Activated T-helper 2 cell treated with anti-CD3 and anti-CD28 coated beads, Interferon-gamma antibody, Interleukin-2, Interleukin-4, amounts not matched to agents 10 μg/mL and 5 μg/mL and 100 μg/mL, durations not matched to agents 14 hours and 24 hours and 36 hours (primary cell): ENCODE measurements at regions not wholly inside any gene's neighbourhood (a gene's known extent, or its start where the extent isn't known, plus 50 kb on each side); places are given as distances from the start of the nearest gene placed in this dataset.
"Not testable (repeated sequence)": the region's sequence is repeated elsewhere in the genome, so short reads cannot be mapped to it uniquely, and the experiment has no call there.

Experiments used
- DNase-seq: peaks from one replicate; pipeline ENCODE4 v3.0.0; 2021; ENCODE audit warnings: low spot score
- H3K27ac Mint-ChIP-seq: one replicate; pipeline ENCODE4 v1.8.0; 2021; ENCODE audit warnings: mixed read lengths
- H3K27me3 Mint-ChIP-seq: one replicate; pipeline ENCODE4 v1.8.0; 2021; ENCODE audit warnings: low read depth, mixed read lengths
- H3K36me3 Mint-ChIP-seq: one replicate; pipeline ENCODE4 v1.8.0; 2021; ENCODE audit warnings: low read depth, mixed read lengths
- H3K4me1 Mint-ChIP-seq: one replicate; pipeline ENCODE4 v1.8.0; 2021; ENCODE audit warnings: low read depth, mixed read lengths
- H3K4me3 Mint-ChIP-seq: one replicate; pipeline ENCODE4 v1.8.0; 2021; ENCODE audit warnings: low read depth, mild to moderate bottlenecking, moderate library complexity, mixed read lengths
- H3K9me3 Mint-ChIP-seq: one replicate; pipeline ENCODE4 v1.8.0; 2021; ENCODE audit warnings: mixed read lengths
- intact Hi-C: fragments of 100-400 bp; cut with micrococcal nuclease; formaldehyde crosslinking; loops from one replicate; pipeline ENCODE4 v1.15.1; 2023

DNA sequence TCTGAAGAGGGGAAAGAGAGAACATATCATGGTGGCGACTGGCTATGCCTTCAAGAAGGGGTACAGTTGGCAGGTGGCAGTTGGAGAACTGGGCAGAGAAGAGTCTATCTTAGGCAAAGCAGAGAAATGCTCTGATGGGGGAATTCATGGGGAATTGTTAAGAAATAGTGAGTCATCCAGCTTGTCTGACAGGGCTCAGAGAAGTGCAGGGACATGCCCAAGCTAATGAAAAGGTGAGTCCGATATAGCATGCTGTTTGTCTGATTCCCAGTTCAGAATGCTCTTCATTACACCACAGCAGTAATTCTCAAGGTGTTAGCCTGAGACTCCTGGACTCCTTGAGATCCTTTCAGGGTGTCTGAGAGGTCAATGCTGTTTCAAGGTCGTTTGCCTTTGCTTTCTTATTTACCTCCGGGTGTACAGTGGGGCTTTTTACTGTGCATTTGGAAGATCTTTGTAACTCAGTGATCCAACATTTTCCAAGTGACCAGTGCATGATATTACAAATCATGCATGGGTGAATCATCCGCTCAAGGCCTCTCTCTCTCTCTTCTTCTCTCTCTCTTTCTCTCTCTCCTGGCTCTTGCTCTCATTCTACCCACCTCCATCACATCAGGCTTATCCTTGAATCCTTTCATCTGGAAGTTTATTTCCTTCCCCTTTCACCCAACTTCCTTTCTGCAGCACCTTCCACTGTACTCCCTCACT is 51.5 kb upstream of the PAX8 start:
- DNase-seq, H3K27ac Mint-ChIP-seq, H3K4me1 Mint-ChIP-seq, H3K4me3 Mint-ChIP-seq, intact Hi-C loops, H3K27me3 Mint-ChIP-seq, H3K36me3 Mint-ChIP-seq, H3K9me3 Mint-ChIP-seq: not testable (repeated sequence)

DNA sequence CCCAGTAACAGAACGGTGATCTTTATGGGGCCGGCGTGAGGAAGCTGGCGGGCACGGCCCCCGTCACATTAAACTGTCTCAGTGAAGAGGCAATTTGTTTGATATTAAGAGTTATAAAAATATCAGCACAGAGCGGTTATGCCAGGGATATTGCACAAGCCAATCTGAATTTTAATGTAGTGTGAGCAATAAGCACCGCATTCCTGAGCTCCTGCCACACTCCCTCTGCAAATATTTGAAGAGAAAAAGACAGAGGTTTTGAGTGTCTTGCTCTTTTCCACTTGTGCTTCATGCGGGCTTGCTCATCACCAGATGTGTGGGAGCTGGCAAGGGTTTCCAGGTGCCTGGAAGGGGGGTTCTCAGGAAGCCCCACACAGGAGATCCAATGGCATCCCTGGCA is 50.3 kb upstream of the PAX8 start:
- H3K27ac Mint-ChIP-seq, H3K9me3 Mint-ChIP-seq, H3K36me3 Mint-ChIP-seq, intact Hi-C loops, DNase-seq, H3K4me3 Mint-ChIP-seq, H3K27me3 Mint-ChIP-seq: not testable (repeated sequence)
- H3K4me1 Mint-ChIP-seq: peaks cover 17% of the 10 kb centered on the region

DNA sequence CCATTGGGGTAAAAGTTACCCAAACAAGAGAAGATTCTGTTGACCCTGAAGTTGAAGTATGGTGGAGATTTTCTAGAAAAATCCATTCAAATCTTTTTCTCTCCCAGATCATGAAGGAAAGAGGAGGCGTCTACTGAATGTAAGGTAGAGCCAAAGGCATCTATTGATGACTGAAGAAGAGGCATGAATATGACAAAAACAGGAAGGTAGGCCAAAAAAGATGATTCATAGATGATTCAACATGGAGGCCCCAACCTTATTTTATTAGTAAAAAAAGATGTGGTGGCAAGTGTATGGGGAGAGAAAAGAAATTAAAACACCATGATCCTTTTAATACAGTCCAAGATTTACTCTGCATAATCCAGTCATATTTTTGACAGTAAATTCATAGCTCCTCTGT is 49.9 kb upstream of the PAX8 start:
- H3K27me3 Mint-ChIP-seq, H3K4me3 Mint-ChIP-seq, intact Hi-C loops: not testable (repeated sequence)

More for the DNA sequence above, 49.9 kb upstream of the PAX8 start:
- not testable (repeated sequence) for H3K27ac Mint-ChIP-seq, H3K36me3 Mint-ChIP-seq, H3K9me3 Mint-ChIP-seq, DNase-seq
- H3K4me1 Mint-ChIP-seq: peaks cover 17% of the 10 kb centered on the region
